Cardiac fibroblast (primary cell): ENCODE measurements at regions not wholly inside any gene's neighbourhood (a gene's known extent, or its start where the extent isn't known, plus 50 kb on each side); places are given as distances from the start of the nearest gene placed in this dataset.
A peak's percentile ranks its signal among the peaks of the same experiment; 100 is the strongest.
"Not testable (repeated sequence)": the region's sequence is repeated elsewhere in the genome, so short reads cannot be mapped to it uniquely, and the experiment has no call there.

Source experiments
- DNase-seq, 2 donors: peaks; one replicate each; pipeline versions ENCODE4 v3.0.0 to v3.0.0-alpha.2; 2010; ENCODE audit warnings: low read depth in 2 of 2
- H3K4me3 ChIP-seq, 2 donors: replicated peaks in 1 of 2; 1 replicate in 1 of 2; 2 replicates in 1 of 2; pipeline ENCODE4 v1.5.1; 2011; ENCODE audit warnings: low read depth in 2 of 2, low read length in 2 of 2, mild to moderate bottlenecking in 2 of 2, moderate library complexity in 1 of 2
- TF ChIP-seq, protein P1 (sequence below): IDR thresholded peaks from one replicate; pipeline ENCODE4 v1.5.1; 2011; ENCODE audit warnings: low read depth, mild to moderate bottlenecking, low read length, inconsistent platforms

DNA sequence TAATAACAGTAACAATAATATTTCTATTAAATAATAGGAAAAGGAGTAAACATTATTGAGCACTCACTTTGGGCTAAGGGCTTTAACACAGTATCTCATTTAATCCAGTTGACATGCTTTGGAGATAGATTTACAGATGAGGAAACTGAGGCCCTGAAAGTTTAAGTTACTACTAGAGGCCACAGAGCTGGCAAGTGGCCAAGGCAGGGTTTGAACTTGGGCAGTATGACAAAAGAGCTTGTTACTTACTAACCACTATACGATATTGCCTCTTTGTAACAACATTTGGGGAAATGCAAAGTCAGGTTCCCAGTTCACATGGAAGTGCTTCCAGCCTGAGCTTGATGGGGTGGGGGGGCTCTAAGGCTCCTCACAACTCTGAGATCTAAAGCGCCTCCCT, 149.1 kb upstream of the LMCD1 start:
- no peak overlapping the region for H3K4me3 ChIP-seq
- TF ChIP-seq, protein P1, sequence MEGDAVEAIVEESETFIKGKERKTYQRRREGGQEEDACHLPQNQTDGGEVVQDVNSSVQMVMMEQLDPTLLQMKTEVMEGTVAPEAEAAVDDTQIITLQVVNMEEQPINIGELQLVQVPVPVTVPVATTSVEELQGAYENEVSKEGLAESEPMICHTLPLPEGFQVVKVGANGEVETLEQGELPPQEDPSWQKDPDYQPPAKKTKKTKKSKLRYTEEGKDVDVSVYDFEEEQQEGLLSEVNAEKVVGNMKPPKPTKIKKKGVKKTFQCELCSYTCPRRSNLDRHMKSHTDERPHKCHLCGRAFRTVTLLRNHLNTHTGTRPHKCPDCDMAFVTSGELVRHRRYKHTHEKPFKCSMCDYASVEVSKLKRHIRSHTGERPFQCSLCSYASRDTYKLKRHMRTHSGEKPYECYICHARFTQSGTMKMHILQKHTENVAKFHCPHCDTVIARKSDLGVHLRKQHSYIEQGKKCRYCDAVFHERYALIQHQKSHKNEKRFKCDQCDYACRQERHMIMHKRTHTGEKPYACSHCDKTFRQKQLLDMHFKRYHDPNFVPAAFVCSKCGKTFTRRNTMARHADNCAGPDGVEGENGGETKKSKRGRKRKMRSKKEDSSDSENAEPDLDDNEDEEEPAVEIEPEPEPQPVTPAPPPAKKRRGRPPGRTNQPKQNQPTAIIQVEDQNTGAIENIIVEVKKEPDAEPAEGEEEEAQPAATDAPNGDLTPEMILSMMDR: no peak

GRCh38 chr3:8353364-8353763, 148.3 kb upstream of the LMCD1 start:
- TF ChIP-seq, protein P1: no peak
- DNase-seq: no peak

More for the DNA sequence above, 149.1 kb upstream of the LMCD1 start:
- no peak for DNase-seq

GRCh38 chr3:8355346-8355745, 146.3 kb upstream of the LMCD1 start:
- TF ChIP-seq, protein P1: no peak
- no peak for DNase-seq
- no peak overlapping the region for H3K4me3 ChIP-seq

More at GRCh38 chr3:8353364-8353763, 148.3 kb upstream of the LMCD1 start:
- no peak overlapping the region for H3K4me3 ChIP-seq

DNA sequence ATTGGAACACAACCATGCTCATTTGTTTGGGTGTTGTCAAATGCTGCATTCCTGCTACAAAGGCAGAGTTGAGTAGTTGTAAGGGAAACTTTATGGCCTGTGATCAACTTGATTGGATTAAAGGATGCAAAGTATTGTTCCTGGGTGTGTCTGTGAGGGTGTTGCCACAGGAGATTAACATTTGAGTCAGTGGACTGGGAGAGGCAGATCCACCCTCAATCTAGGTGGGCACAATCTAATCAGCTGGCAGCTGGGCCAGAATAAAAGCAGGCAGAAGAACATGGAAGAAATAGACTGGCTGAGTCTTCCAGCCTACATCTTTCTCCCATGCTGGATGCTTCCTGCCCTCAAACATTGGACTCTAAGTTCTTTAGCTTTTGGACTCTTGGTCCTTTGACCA, 145.6 kb upstream of the LMCD1 start:
- not testable (repeated sequence) for H3K4me3 ChIP-seq, DNase-seq

GRCh38 chr3:8357859-8358258, 143.8 kb upstream of the LMCD1 start:
- no peak overlapping the region for H3K4me3 ChIP-seq
- DNase-seq: peak in 1 of 2 donors; percentile 17
- TF ChIP-seq, protein P1: no peak

DNA sequence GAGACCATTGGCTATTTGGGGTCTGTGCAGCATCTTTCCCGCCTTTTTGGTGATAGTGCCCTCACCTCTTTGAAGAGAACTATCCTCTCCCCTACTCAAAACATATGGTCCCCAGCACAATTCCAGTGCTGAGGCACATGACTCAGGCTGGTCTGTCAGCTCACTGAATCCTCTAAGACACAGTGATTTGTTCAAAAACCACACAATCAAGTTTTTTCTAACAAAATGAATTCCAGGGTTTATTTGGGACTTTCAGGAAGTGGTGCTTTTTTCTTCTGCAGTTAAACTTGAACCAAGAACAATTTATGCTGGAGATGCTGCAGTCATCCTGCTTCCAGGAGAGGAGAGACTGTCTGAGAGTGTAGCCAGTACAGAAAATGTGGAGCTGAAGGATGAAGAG, 142.5 kb upstream of the LMCD1 start:
- no peak overlapping the region for H3K4me3 ChIP-seq
- DNase-seq: no peak
- TF ChIP-seq, protein P1: no peak

DNA sequence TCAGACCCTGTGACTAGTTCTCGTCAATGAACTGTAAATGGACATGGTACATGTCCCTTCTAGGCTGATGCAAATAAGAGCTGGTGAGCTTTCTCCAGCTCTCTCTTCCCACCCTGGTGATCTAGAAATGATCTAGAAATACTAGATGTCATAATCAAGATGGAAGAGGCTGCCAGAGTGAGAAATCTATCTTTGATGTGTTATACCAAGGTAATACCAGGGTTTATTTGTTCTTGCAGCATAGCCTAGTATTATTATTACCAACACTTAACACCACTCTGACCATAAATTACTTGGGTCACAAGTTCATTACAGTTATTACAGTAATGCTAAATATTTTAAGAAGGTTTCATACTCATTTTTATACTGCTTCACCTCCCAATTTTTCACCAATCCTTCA, 138.4 kb upstream of the LMCD1 start:
- DNase-seq: no peak
- H3K4me3 ChIP-seq: no peak overlapping the region
- TF ChIP-seq, protein P1: no peak
